ENCODE measurements at regions not wholly inside any gene's neighbourhood (a gene's known extent, or its start where the extent isn't known, plus 50 kb on each side); places are given as distances from the start of the nearest gene placed in this dataset.

GRCh38 chr6:121652223-121652622 is 216.8 kb downstream of the GJA1 start:
- Histone ChIP-seq H3K4me3 (ENCODE audit: insufficient read depth, low read depth, low read length) (no peak overlapping the region), H3K27me3 (ENCODE audit: control insufficient read depth, insufficient read depth, low read length, poor library complexity, severe bottlenecking) (no peaks in the 10 kb centered on the region), H3K27ac (ENCODE audit: insufficient read depth, low read depth, low read length, poor library complexity, severe bottlenecking) (no peak overlapping the region), H3K9me3 (ENCODE audit: control insufficient read depth, low read length) (no peaks in the 10 kb centered on the region), H3K4me1 (ENCODE audit: control insufficient read depth, insufficient read depth, low read length) (no peaks in the 10 kb centered on the region), H3K36me3 (ENCODE audit: control insufficient read depth, insufficient read depth, low read length) (no peaks in the 10 kb centered on the region)
- WGBS, 2 experiments: 88 to 93% methylated on average over 2 to 3 of the region's 5 CpGs

DNA sequence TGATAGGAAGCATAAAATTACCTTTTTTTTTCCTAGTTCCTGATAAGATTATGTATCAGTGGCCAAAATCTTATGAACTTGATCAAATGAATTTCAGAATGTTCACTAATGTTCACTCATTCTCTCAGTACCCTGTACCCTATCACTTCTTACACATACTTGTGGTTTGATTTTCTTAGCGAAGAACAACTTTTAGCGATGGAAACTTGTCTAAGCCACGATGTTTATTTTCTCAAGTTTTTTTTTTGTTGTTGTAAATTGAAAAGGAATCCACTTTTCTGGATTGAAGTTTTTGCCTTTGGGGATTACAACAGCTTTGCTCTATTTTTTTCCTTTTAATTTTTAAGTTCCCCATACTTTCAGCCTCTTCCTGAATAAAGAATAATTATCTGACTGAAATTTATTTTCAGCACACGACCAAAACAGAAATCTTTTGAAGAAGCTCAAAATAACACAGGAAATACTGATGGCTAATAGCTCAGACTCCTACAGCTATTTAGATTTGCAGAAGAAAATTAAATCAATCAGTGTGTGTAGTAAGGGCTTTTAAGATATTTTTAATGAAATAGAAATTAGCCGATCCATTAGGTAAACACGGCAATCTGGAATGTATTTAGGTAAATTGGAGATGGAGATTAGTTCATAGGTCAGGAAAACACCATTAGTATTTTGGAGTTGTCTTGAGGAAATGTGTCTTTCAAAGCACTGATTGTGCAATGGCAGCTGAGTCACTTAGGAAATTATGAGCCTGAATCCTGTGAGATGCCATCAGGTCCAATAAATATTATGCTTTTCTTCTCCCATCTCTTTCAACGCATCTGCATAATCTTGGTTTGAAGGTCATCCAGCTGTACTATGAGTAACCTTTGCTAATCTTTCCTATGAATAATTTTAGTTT is 217.5 kb downstream of the GJA1 start:
- H3K9me3 ChIP-seq (ENCODE audit: control insufficient read depth, low read length): no peaks in the 10 kb centered on the region
- H3K4me1 ChIP-seq (ENCODE audit: control insufficient read depth, insufficient read depth, low read length): no peaks in the 10 kb centered on the region
- H3K4me3 ChIP-seq (ENCODE audit: insufficient read depth, low read depth, low read length): no peak overlapping the region
- no peaks in the 10 kb centered on the region for H3K36me3 ChIP-seq (ENCODE audit: control insufficient read depth, insufficient read depth, low read length)
- no peak overlapping the region for H3K27ac ChIP-seq (ENCODE audit: insufficient read depth, low read depth, low read length, poor library complexity, severe bottlenecking)
- 97 to 98% methylated on average over 7 of the region's 7 CpGs for WGBS, 2 experiments
- H3K27me3 ChIP-seq (ENCODE audit: control insufficient read depth, insufficient read depth, low read length, poor library complexity, severe bottlenecking): no peaks in the 10 kb centered on the region

DNA sequence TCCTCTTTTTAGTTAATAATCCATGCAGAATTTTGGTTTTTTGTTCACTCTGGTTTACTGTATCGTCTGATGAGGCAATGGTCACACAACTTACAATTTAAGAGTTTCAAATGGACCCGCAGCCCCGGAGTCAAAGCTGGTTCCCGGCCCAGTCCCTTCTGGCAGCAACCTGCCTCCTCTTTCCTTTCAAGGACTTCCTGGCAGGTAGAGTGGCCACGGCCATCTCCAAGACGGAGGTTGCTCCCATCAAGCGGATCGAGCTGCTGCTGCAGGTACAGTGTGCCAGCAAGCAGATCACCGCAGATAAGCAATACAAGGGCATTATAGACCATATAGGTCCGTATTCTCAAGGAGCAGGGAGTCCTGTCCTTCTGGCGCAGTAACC is 218.2 kb downstream of the GJA1 start:
- no peak overlapping the region for H3K27ac ChIP-seq (ENCODE audit: insufficient read depth, low read depth, low read length, poor library complexity, severe bottlenecking)
- WGBS, 2 experiments: 96 to 97% methylated on average over 11 of the region's 11 CpGs

DNA sequence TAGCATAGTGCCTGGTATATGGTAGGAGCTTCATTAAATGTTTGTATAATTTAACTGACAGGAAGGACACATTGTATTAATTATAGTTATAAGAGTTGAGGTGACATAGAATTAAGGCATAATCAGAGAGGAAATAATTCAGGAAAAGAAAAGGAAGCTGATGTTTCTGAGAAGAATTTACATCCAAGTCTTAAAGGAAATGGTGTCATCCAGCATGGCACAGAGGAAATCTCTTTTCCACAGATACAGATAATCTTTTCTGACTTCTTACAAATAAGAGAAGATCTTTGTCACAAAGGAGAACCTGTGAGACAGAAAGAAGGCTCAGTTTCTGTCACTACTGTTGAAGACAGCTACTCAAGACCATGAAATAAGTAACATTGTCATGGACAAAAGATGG is 222.5 kb downstream of the GJA1 start:
- no peak overlapping the region for H3K27ac ChIP-seq (ENCODE audit: insufficient read depth, low read depth, low read length, poor library complexity, severe bottlenecking)
- H3K9me3 ChIP-seq (ENCODE audit: control insufficient read depth, low read length): no peaks in the 10 kb centered on the region
- H3K4me1 ChIP-seq (ENCODE audit: control insufficient read depth, insufficient read depth, low read length): no peaks in the 10 kb centered on the region
- H3K4me3 ChIP-seq (ENCODE audit: insufficient read depth, low read depth, low read length): no peak overlapping the region
- no peaks in the 10 kb centered on the region for H3K27me3 ChIP-seq (ENCODE audit: control insufficient read depth, insufficient read depth, low read length, poor library complexity, severe bottlenecking)
- H3K36me3 ChIP-seq (ENCODE audit: control insufficient read depth, insufficient read depth, low read length): no peaks in the 10 kb centered on the region

More for the DNA sequence above, 218.2 kb downstream of the GJA1 start:
- H3K36me3 ChIP-seq (ENCODE audit: control insufficient read depth, insufficient read depth, low read length): no peaks in the 10 kb centered on the region
- H3K27me3 ChIP-seq (ENCODE audit: control insufficient read depth, insufficient read depth, low read length, poor library complexity, severe bottlenecking): no peaks in the 10 kb centered on the region
- no peak overlapping the region for H3K4me3 ChIP-seq (ENCODE audit: insufficient read depth, low read depth, low read length)
- no peaks in the 10 kb centered on the region for H3K4me1 ChIP-seq (ENCODE audit: control insufficient read depth, insufficient read depth, low read length)
- no peaks in the 10 kb centered on the region for H3K9me3 ChIP-seq (ENCODE audit: control insufficient read depth, low read length)

DNA sequence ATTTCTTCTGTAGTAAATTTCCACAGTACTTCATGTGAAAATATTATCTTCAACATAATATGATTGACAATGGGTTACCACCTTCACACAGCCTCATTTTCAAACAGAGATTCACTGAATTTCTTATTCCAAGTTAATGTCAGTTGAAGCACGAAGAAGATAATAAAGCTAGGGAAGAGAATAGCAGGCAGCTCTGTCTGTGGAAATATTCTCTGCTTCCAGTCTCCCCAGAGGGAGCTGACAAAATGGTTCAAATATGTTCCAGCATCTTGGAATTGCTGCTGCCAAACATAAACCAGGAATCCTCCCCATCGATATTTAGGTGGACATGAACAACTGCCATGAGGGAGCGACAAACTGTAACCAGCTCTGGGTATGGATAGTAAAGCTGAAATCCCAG is 224.8 kb downstream of the GJA1 start:
- H3K36me3 ChIP-seq (ENCODE audit: control insufficient read depth, insufficient read depth, low read length): no peaks in the 10 kb centered on the region
- no peaks in the 10 kb centered on the region for H3K4me1 ChIP-seq (ENCODE audit: control insufficient read depth, insufficient read depth, low read length)
- no peak overlapping the region for H3K4me3 ChIP-seq (ENCODE audit: insufficient read depth, low read depth, low read length)
- 91 to 94% methylated on average over 3 of the region's 3 CpGs for WGBS, 2 experiments
- no peaks in the 10 kb centered on the region for H3K9me3 ChIP-seq (ENCODE audit: control insufficient read depth, low read length)
- H3K27me3 ChIP-seq (ENCODE audit: control insufficient read depth, insufficient read depth, low read length, poor library complexity, severe bottlenecking): no peaks in the 10 kb centered on the region
- H3K27ac ChIP-seq (ENCODE audit: insufficient read depth, low read depth, low read length, poor library complexity, severe bottlenecking): no peak overlapping the region

DNA sequence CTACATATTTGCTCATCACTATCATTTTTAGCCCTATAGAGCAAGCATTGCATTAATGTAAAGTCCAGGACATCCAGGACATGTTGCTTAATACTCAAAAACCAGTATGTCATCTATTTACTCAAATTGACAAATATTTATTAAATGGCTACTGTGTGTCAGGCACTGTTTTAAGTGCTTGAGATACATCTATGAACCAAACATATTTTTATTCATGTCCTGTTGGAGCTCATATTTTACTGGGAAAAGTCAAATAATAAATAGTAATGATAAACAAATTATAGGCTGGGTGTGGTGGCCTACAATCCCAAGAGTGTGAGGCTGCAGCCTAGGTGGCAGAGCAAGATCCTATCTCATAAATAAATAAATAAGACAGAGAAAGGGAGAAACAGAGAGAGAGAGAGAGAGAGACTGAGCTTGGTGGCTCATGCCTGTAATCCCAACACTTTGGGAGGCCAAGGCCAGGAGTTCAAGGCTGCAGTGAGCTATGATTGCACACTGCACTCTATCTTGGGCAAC is 227.9 kb downstream of the GJA1 start:
- no peaks in the 10 kb centered on the region for H3K4me1 ChIP-seq (ENCODE audit: control insufficient read depth, insufficient read depth, low read length)
- no peaks in the 10 kb centered on the region for H3K27me3 ChIP-seq (ENCODE audit: control insufficient read depth, insufficient read depth, low read length, poor library complexity, severe bottlenecking)
- no peaks in the 10 kb centered on the region for H3K9me3 ChIP-seq (ENCODE audit: control insufficient read depth, low read length)
- H3K4me3 ChIP-seq (ENCODE audit: insufficient read depth, low read depth, low read length): no peak overlapping the region
- no peak overlapping the region for H3K27ac ChIP-seq (ENCODE audit: insufficient read depth, low read depth, low read length, poor library complexity, severe bottlenecking)
- no peaks in the 10 kb centered on the region for H3K36me3 ChIP-seq (ENCODE audit: control insufficient read depth, insufficient read depth, low read length)

GRCh38 chr6:121664158-121664557 is 228.7 kb downstream of the GJA1 start:
- no peaks in the 10 kb centered on the region for H3K4me1 ChIP-seq (ENCODE audit: control insufficient read depth, insufficient read depth, low read length)
- no peak overlapping the region for H3K4me3 ChIP-seq (ENCODE audit: insufficient read depth, low read depth, low read length)
- no peaks in the 10 kb centered on the region for H3K27me3 ChIP-seq (ENCODE audit: control insufficient read depth, insufficient read depth, low read length, poor library complexity, severe bottlenecking)
- no peak overlapping the region for H3K27ac ChIP-seq (ENCODE audit: insufficient read depth, low read depth, low read length, poor library complexity, severe bottlenecking)
- no peaks in the 10 kb centered on the region for H3K9me3 ChIP-seq (ENCODE audit: control insufficient read depth, low read length)
- 87 to 93% methylated on average over 1 of the region's 1 CpG for WGBS, 2 experiments
- H3K36me3 ChIP-seq (ENCODE audit: control insufficient read depth, insufficient read depth, low read length): no peaks in the 10 kb centered on the region

DNA sequence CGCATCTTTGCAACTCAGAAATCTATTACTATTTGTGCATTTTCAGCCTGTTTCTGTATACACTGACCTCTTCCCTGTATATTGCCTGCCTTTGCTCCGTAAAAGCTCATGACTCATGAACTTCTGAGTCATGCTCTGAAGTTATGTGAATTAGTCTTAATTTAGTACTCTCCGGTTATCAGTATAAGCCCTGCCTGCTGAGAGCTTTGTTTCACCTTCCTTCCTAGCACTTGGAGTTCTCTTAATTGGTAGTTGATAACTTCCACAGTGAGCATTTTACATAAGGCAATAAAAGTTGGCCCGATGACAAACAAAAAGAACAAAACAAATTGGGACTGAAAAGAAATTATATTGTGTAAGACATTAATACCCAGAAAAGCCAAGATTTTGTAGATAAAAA is 231.4 kb downstream of the GJA1 start:
- Histone ChIP-seq H3K36me3 (ENCODE audit: control insufficient read depth, insufficient read depth, low read length) (no peaks in the 10 kb centered on the region), H3K4me1 (ENCODE audit: control insufficient read depth, insufficient read depth, low read length) (no peaks in the 10 kb centered on the region), H3K4me3 (ENCODE audit: insufficient read depth, low read depth, low read length) (no peak overlapping the region), H3K27ac (ENCODE audit: insufficient read depth, low read depth, low read length, poor library complexity, severe bottlenecking) (no peak overlapping the region), H3K27me3 (ENCODE audit: control insufficient read depth, insufficient read depth, low read length, poor library complexity, severe bottlenecking) (no peaks in the 10 kb centered on the region), H3K9me3 (ENCODE audit: control insufficient read depth, low read length) (no peaks in the 10 kb centered on the region)
- WGBS, 2 experiments: 87 to 97% methylated on average over 3 of the region's 4 CpGs

DNA sequence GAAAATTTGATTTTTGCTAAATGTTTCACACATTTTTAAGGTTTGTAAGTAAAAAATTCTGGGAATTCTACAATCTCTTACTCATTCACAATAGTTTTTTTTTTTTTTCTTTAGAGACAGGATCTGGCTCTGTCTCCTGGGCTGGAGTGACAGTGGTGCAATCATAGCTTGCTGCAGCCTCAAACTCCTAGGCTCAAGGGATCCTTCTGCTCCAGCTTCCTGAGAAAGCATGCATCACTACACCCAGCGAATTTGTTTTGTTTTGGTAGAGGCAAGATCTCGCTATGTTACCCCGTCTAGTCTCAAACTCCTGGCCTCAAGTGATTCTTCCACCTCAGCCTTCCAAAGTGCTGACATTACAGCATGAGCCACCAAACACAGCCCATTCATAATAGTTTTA is 232.8 kb downstream of the GJA1 start:
- Histone ChIP-seq H3K36me3 (ENCODE audit: control insufficient read depth, insufficient read depth, low read length) (no peaks in the 10 kb centered on the region), H3K4me3 (ENCODE audit: insufficient read depth, low read depth, low read length) (no peak overlapping the region), H3K27ac (ENCODE audit: insufficient read depth, low read depth, low read length, poor library complexity, severe bottlenecking) (no peak overlapping the region), H3K9me3 (ENCODE audit: control insufficient read depth, low read length) (no peaks in the 10 kb centered on the region), H3K27me3 (ENCODE audit: control insufficient read depth, insufficient read depth, low read length, poor library complexity, severe bottlenecking) (no peaks in the 10 kb centered on the region), H3K4me1 (ENCODE audit: control insufficient read depth, insufficient read depth, low read length) (no peaks in the 10 kb centered on the region)
- WGBS, 2 experiments: 85 to 97% methylated on average over 3 of the region's 3 CpGs

DNA sequence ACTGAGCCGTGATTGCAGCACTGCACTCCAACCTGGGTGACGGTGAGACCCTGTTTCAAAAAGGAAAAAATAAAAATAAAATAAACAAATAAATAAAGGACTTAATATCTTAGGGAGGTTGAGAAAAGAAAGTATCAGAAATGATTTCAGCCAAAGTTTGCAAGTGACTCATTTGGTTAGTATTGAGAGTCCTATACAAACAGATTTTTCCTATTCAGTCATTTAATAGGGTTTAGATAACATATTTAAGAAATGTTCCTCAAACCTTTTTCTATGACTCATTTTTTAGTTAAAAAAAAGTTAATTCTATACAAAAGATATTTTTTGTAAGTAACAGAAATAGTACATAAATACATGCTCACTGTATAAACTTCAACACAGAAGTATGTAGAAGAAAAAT is 235.1 kb downstream of the GJA1 start:
- Histone ChIP-seq H3K27ac (ENCODE audit: insufficient read depth, low read depth, low read length, poor library complexity, severe bottlenecking) (no peak overlapping the region), H3K4me3 (ENCODE audit: insufficient read depth, low read depth, low read length) (no peak overlapping the region), H3K36me3 (ENCODE audit: control insufficient read depth, insufficient read depth, low read length) (no peaks in the 10 kb centered on the region), H3K9me3 (ENCODE audit: control insufficient read depth, low read length) (no peaks in the 10 kb centered on the region), H3K27me3 (ENCODE audit: control insufficient read depth, insufficient read depth, low read length, poor library complexity, severe bottlenecking) (no peaks in the 10 kb centered on the region), H3K4me1 (ENCODE audit: control insufficient read depth, insufficient read depth, low read length) (no peaks in the 10 kb centered on the region)
- WGBS, 2 experiments: 89 to 100% methylated on average over 1 of the region's 2 CpGs
